AG04450 (cell line): ENCODE measurements at regions not wholly inside any gene's neighbourhood (a gene's known extent, or its start where the extent isn't known, plus 50 kb on each side); places are given as distances from the start of the nearest gene placed in this dataset.
A peak's percentile ranks its signal among the peaks of the same experiment; 100 is the strongest.

Experiments used
- CTCF ChIA-PET: fragments of 300-600, 350-600 bp; formaldehyde crosslinking; extraction: SDS; loops from one replicate; lab custom pipeline; 2022; ENCODE audit warnings: antibody characterized with exemption, inconsistent platforms; lab: Charles Lee
- POLR2A ChIA-PET: fragments of 350-600 bp; formaldehyde crosslinking; extraction: SDS; loops from one replicate; lab custom pipeline; 2021; ENCODE audit warnings: antibody characterized with exemption, inconsistent platforms; lab: Yijun Ruan, JAX
- DNase-seq: peaks from one replicate; pipeline ENCODE4 v3.0.0-alpha.2; 2011; ENCODE audit warnings: low read depth, low spot score
- H3K27ac ChIP-seq: one replicate; pipeline ENCODE4 v1.5.1; 2012; ENCODE audit warnings: low read depth, low read length, control low read depth
- H3K27me3 ChIP-seq: one replicate; pipeline ENCODE4 v1.6.0; 2012; ENCODE audit warnings: low read length; ENCODE audit not compliant: control insufficient read depth, insufficient read depth
- H3K4me3 ChIP-seq: 2 replicates; pipeline ENCODE4 v1.5.1; 2011; ENCODE audit warnings: mild to moderate bottlenecking, low read depth, low read length, control low read depth
- H3K9me3 ChIP-seq: 2 replicates; pipeline ENCODE4 v1.5.1; 2012; ENCODE audit warnings: low read length; ENCODE audit not compliant: control insufficient read depth, insufficient read depth
- TF ChIP-seq, protein P1 (sequence below): IDR thresholded peaks from 2 replicates; pipeline ENCODE4 v1.5.1; 2011; ENCODE audit warnings: low read depth, low read length, control low read depth, inconsistent platforms

DNA sequence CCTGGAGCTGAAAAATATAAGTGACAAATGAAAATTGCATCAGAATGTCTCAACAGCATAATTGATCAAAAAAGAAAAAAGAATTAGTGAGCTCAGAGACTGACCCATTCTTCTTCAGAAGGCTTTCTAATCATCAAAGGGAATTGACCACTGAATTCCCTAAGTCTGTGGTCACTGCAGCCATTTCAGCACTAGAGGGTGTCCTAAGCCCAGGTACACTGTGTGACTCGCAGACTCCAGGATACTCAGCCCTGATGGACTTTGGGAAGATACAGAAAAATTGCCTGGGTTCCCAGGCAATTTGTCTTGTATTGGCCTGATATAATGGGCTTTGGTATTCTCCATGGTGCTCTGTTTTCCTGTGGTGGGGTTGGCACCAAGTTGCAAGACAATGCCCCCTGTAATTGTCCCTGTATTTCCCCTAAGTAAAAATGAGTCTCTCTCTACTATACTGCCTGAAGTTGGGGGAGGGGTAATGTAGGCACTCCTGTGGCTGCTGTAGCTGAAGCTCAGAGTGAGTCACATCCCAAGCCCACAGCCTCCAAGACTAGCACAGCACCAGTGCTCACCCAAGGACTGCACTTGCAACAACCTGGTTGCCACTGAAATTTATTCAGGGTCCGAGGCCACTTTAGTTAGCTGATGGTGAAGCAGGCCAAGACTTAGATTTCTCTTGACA is 256.0 kb upstream of the STAC start:
- DNase-seq, result no peak
- H3K9me3 ChIP-seq, result no peaks in the 10 kb centered on the region
- no peaks in the 10 kb centered on the region for H3K27me3 ChIP-seq
- no peak overlapping the region for H3K27ac ChIP-seq
- H3K4me3 ChIP-seq, result no peak overlapping the region
- ChIA-PET CTCF (interaction anchor here (1.1 to 1.5 kb wide), 2 partner anchors 417 to 576 kb away, joined by 6 read pairs; no protein-coding TSS in a partner anchor), POLR2A (no interaction called here)
- TF ChIP-seq, protein P1, sequence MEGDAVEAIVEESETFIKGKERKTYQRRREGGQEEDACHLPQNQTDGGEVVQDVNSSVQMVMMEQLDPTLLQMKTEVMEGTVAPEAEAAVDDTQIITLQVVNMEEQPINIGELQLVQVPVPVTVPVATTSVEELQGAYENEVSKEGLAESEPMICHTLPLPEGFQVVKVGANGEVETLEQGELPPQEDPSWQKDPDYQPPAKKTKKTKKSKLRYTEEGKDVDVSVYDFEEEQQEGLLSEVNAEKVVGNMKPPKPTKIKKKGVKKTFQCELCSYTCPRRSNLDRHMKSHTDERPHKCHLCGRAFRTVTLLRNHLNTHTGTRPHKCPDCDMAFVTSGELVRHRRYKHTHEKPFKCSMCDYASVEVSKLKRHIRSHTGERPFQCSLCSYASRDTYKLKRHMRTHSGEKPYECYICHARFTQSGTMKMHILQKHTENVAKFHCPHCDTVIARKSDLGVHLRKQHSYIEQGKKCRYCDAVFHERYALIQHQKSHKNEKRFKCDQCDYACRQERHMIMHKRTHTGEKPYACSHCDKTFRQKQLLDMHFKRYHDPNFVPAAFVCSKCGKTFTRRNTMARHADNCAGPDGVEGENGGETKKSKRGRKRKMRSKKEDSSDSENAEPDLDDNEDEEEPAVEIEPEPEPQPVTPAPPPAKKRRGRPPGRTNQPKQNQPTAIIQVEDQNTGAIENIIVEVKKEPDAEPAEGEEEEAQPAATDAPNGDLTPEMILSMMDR, result peak; percentile 46

DNA sequence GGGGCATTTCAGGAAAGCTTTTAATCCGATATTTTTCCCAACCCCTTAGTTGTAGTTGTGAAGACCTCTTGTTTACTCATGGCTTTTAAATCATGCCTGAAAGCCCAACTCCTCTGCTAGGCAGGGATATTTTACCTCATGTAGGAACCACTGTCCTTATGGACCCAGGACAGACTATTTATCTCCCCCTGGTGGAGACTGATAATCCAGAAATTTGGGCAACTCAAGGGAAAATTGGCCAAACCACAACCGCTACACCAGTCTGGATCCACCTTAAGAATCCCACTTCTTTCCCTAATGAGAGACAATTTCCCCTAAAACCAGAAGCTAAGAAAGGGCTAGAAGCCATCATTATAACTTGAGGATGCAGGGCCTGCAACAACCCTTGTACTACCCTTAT is 248.1 kb upstream of the STAC start:
- TF ChIP-seq, protein P1, result no peak
- no peak overlapping the region for H3K27ac ChIP-seq
- no peaks in the 10 kb centered on the region for H3K9me3 ChIP-seq
- ChIA-PET POLR2A (no interaction called here), CTCF (no interaction called here)
- no peak overlapping the region for H3K4me3 ChIP-seq
- no peaks in the 10 kb centered on the region for H3K27me3 ChIP-seq
- no peak for DNase-seq

DNA sequence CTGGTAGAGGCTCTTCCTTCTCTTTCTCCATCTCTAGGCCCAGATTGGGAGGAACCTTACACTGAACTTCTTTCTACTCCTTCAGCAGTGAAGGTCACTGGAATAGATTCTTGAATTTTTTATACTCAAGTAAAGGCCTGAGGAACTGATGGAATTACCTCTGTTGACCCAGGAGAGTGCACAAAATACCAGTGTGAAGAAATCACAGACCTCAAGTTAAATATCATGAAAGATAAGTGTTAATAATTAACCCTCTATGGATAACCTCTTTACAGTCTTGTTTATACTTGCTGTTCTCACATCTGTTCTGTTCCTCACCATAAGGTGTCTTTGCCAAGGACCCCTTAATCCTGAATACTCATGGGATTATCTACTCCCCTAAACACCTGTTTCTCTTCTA is 244.4 kb upstream of the STAC start:
- ChIA-PET POLR2A (no interaction called here), CTCF (no interaction called here)
- Histone ChIP-seq H3K9me3 (no peaks in the 10 kb centered on the region), H3K4me3 (no peak overlapping the region), H3K27ac (no peak overlapping the region), H3K27me3 (no peaks in the 10 kb centered on the region)
- TF ChIP-seq, protein P1, result no peak
- DNase-seq, result no peak

DNA sequence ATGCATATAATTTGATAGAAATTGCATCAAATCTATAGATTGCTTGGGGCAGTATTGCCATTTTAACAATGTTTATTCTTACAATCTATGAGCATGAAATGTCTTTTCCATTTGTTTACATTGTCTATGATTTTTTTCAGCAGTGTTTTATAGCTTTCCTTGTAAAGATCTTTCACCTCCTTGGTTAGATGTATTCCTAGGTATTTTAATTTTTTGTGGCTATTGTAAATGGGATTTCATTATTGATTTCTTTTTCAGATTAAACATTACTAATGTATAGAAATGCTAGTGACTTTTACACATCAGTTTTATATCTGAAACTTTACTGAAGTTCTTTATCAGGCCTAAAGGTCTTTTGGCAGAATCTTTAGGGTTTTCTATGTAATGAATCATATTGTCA is 237.6 kb upstream of the STAC start:
- ChIA-PET POLR2A (no interaction called here), CTCF (no interaction called here)
- Histone ChIP-seq H3K27me3 (no peaks in the 10 kb centered on the region), H3K9me3 (no peaks in the 10 kb centered on the region), H3K27ac (no peak overlapping the region), H3K4me3 (no peak overlapping the region)
- TF ChIP-seq, protein P1, result no peak
- no peak for DNase-seq

DNA sequence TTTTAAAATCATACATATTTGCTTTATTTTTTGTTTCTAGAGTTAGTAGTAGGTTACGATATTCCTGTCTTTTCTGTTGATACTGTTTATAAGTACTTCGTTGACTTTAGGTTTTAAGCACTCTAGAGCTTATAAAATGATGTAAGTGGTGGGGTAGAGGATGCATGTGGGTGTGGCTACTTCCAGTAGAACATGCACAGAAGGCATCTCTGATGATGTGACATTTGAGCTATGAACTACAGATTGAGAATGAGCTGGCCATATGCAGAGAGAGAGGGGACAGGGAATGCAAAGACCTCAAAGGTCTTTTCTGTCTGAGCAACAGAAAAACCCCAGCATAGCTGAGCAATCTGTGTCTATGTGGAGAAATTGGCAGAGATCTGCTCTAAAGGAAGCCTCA is 233.9 kb upstream of the STAC start:
- H3K27me3 ChIP-seq, result no peaks in the 10 kb centered on the region
- H3K27ac ChIP-seq, result no peak overlapping the region
- H3K4me3 ChIP-seq, result no peak overlapping the region
- ChIA-PET POLR2A (no interaction called here), CTCF (no interaction called here)
- H3K9me3 ChIP-seq, result no peaks in the 10 kb centered on the region
- TF ChIP-seq, protein P1, result no peak
- DNase-seq, result no peak
